ENCODE measurements at regions not wholly inside any gene's neighbourhood (a gene's known extent, or its start where the extent isn't known, plus 50 kb on each side); places are given as distances from the start of the nearest gene placed in this dataset.

GRCh38 chr7:156223935-156224832, 411.9 kb upstream of the SHH start:
- no peaks in the 10 kb centered on the region for H4K20me1 ChIP-seq (ENCODE audit: insufficient read depth)
- no peaks in the 10 kb centered on the region for H3K79me2 ChIP-seq (replicated peaks; ENCODE audit: insufficient read depth, low read length)
- no peak overlapping the region for H3K4me2 ChIP-seq (ENCODE audit: low read length)
- no peaks in the 10 kb centered on the region for H3F3A ChIP-seq (ENCODE audit: insufficient read depth, low read length, poor library complexity, severe bottlenecking)
- H3K27ac ChIP-seq (ENCODE audit: low read length) = no peak overlapping the region
- TF ChIP-seq POLR2AphosphoS5 (IDR thresholded peaks at IDR 0.05) = no peak
- no peak for TF ChIP-seq RAD21 (conservative IDR thresholded peaks at IDR 0.05)
- TF ChIP-seq EP300 (conservative IDR thresholded peaks at IDR 0.05; ENCODE audit: poor library complexity, severe bottlenecking) = no peak
- TF ChIP-seq MXI1 (conservative IDR thresholded peaks at IDR 0.05; ENCODE audit: poor library complexity, severe bottlenecking) = no peak
- no peak for TF ChIP-seq TAF1 (IDR thresholded peaks at IDR 0.05; ENCODE audit: low read depth)
- TF ChIP-seq REST (IDR thresholded peaks at IDR 0.05; ENCODE audit: borderline replicate concordance) = no peak
- no peak for TF ChIP-seq SMC3 (conservative IDR thresholded peaks at IDR 0.05; ENCODE audit: poor library complexity)
- no peak for TF ChIP-seq CTCF (IDR thresholded peaks at IDR 0.05; ENCODE audit: poor library complexity, severe bottlenecking)
- TF ChIP-seq EZH2 (IDR thresholded peaks at IDR 0.05; ENCODE audit: borderline replicate concordance, insufficient read depth, low read length, poor library complexity, severe bottlenecking) = no peak
- no peaks in the 10 kb centered on the region for H3K36me3 ChIP-seq (ENCODE audit: insufficient read depth, low read length)
- H3K9me3 ChIP-seq (ENCODE audit: low read length) = peaks cover 7% of the 10 kb centered on the region
- H3K27me3 ChIP-seq (ENCODE audit: insufficient read depth, low read depth, low read length) = peaks cover 35% of the 10 kb centered on the region
- H3K9me2 ChIP-seq (ENCODE audit: insufficient read depth, low read length) = no peaks in the 10 kb centered on the region
- no peak overlapping the region for H3K9ac ChIP-seq (ENCODE audit: low read length)
- no peak overlapping the region for H3K4me3 ChIP-seq (ENCODE audit: low read length)
- H2AFZ ChIP-seq (ENCODE audit: low read depth, low read length) = no peak overlapping the region

- no peaks in the 10 kb centered on the region for H4K20me1 ChIP-seq (ENCODE audit: insufficient read depth)
- H3F3A ChIP-seq (ENCODE audit: insufficient read depth, low read length, poor library complexity, severe bottlenecking) = no peaks in the 10 kb centered on the region
- H3K9ac ChIP-seq (ENCODE audit: low read length) = no peak overlapping the region
- H3K4me2 ChIP-seq (ENCODE audit: low read length) = no peak overlapping the region
- TF ChIP-seq POLR2AphosphoS5 (IDR thresholded peaks at IDR 0.05) = no peak
- no peak for TF ChIP-seq SMC3 (conservative IDR thresholded peaks at IDR 0.05; ENCODE audit: poor library complexity)
- no peak for TF ChIP-seq CTCF (IDR thresholded peaks at IDR 0.05; ENCODE audit: poor library complexity, severe bottlenecking)
- no peak for TF ChIP-seq TAF1 (IDR thresholded peaks at IDR 0.05; ENCODE audit: low read depth)
- TF ChIP-seq RAD21 (conservative IDR thresholded peaks at IDR 0.05) = no peak
- no peak for TF ChIP-seq REST (IDR thresholded peaks at IDR 0.05; ENCODE audit: borderline replicate concordance)
- no peak for TF ChIP-seq EP300 (conservative IDR thresholded peaks at IDR 0.05; ENCODE audit: poor library complexity, severe bottlenecking)
- no peak for TF ChIP-seq MXI1 (conservative IDR thresholded peaks at IDR 0.05; ENCODE audit: poor library complexity, severe bottlenecking)
- no peak for TF ChIP-seq EZH2 (IDR thresholded peaks at IDR 0.05; ENCODE audit: borderline replicate concordance, insufficient read depth, low read length, poor library complexity, severe bottlenecking)
- no peak overlapping the region for H3K27ac ChIP-seq (ENCODE audit: low read length)
- no peaks in the 10 kb centered on the region for H3K79me2 ChIP-seq (replicated peaks; ENCODE audit: insufficient read depth, low read length)
- peaks cover 5% of the 10 kb centered on the region for H3K9me3 ChIP-seq (ENCODE audit: low read length)
- no peaks in the 10 kb centered on the region for H3K9me2 ChIP-seq (ENCODE audit: insufficient read depth, low read length)
- H3K4me3 ChIP-seq (ENCODE audit: low read length) = no peak overlapping the region
- H3K27me3 ChIP-seq (ENCODE audit: insufficient read depth, low read depth, low read length) = peaks cover 42% of the 10 kb centered on the region
- H2AFZ ChIP-seq (ENCODE audit: low read depth, low read length) = no peak overlapping the region
- H3K36me3 ChIP-seq (ENCODE audit: insufficient read depth, low read length) = no peaks in the 10 kb centered on the region
Observed at GRCh38 chr7:156222611-156223010, 410.3 kb upstream of the SHH start.

Data from neural cell (in vitro differentiated cells).